ENCODE measurements at regions not wholly inside any gene's neighbourhood (a gene's known extent, or its start where the extent isn't known, plus 50 kb on each side); places are given as distances from the start of the nearest gene placed in this dataset.

GRCh38 chr12:124484526-124484953 is 82.9 kb downstream of the NCOR2 start:
- Histone ChIP-seq H3K4me3 (ENCODE audit: low read depth, low read length) (no peak overlapping the region), H3K36me3 (ENCODE audit: control insufficient read depth, insufficient read depth, low read length) (peaks cover 1% of the 10 kb centered on the region), H3K27me3 (ENCODE audit: control insufficient read depth, insufficient read depth, low read length) (no peaks in the 10 kb centered on the region)
- no peak for TF ChIP-seq CTCF (IDR thresholded peaks at IDR 0.05; ENCODE audit: insufficient read depth, low read length, poor library complexity, severe bottlenecking)
- DNase-seq (ENCODE audit: low read depth), result no peak

DNA sequence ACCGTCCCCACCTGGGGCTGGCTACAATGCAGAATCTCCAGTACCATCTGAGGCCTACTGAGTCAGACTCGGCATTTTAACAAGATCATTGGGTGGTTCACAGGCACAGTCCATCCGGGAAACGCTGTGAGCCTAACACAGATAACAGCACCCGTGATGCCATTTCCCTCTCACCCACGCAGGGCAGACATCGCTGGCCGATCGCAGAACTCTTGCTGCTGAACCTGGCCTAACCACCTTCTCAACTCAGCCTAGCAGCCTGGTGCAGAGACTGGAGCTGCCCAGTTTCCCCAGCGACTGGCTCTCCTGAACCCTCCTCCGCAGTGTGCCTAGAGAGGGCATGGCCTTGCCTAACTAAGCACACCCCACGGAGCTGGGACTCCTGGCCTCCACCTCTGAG is 83.3 kb downstream of the NCOR2 start:
- Histone ChIP-seq H3K4me3 (ENCODE audit: low read depth, low read length) (no peak overlapping the region), H3K27me3 (ENCODE audit: control insufficient read depth, insufficient read depth, low read length) (no peaks in the 10 kb centered on the region), H3K36me3 (ENCODE audit: control insufficient read depth, insufficient read depth, low read length) (no peaks in the 10 kb centered on the region)
- no peak for TF ChIP-seq CTCF (IDR thresholded peaks at IDR 0.05; ENCODE audit: insufficient read depth, low read length, poor library complexity, severe bottlenecking)
- no peak for DNase-seq (ENCODE audit: low read depth)

DNA sequence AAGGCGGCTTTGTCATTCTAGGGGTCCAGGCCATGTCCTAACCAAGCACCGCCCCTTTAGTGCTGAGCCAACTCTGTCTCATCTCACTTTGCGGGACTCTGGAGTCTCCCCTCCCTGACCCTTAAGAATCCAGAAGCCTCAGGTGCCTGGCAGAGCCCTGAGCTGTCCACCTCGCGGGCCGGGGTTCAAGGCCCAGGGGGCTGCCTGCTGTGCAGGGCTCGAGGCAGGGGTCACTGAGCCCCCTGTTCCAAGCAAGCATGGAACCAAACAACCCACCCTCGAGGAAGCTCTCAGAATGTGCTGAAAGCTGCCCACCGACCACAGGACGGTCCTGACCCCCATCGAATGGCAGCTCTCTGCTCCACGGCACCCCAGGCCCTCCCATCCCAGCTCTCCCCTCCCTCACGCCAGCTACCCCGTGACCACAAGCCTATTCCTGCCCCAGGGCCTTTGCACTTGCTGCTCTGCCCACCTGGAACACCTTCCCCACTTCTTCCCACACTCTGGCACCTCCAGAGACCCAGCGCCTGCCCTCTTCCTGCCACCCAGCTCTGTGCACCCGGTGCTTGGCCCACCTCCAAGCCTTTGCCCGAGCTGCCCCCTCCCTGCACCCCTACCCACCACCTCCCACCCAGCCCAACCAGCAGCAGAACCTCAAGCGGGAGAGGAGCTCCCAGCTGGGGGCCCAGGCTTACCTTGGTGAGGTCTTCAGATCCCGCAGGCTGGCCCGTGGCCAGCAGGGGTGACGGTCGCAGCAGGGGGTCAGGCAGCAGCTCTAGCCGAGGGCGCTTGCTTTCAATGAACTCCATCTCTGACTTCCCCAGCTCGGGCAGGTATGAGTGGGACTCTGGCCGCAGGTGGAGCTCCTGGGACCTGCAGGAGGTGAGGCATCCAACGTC is 84.3 kb downstream of the NCOR2 start:
- Histone ChIP-seq H3K27me3 (ENCODE audit: control insufficient read depth, insufficient read depth, low read length) (no peaks in the 10 kb centered on the region), H3K4me3 (ENCODE audit: low read depth, low read length) (no peak overlapping the region), H3K36me3 (ENCODE audit: control insufficient read depth, insufficient read depth, low read length) (no peaks in the 10 kb centered on the region)
- DNase-seq (ENCODE audit: low read depth), result no peak
- no peak for TF ChIP-seq CTCF (IDR thresholded peaks at IDR 0.05; ENCODE audit: insufficient read depth, low read length, poor library complexity, severe bottlenecking)

DNA sequence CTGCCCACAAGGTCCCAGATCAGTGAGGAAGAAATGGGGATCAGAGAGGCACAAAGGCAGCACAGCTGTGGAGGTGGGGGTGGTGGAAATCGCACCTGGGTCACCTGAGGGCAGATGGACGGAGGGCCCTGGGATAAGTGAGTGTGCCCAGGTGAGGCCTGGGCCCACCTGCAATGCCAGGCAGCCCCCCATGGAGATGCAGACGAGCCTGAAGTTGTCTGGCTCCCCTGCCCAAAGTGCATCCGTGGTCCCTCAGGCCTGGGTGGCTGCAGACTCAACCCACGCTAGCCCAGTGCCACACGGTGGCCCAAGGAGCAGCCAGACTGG is 84.9 kb downstream of the NCOR2 start:
- no peaks in the 10 kb centered on the region for H3K36me3 ChIP-seq (ENCODE audit: control insufficient read depth, insufficient read depth, low read length)
- no peak overlapping the region for H3K4me3 ChIP-seq (ENCODE audit: low read depth, low read length)
- H3K27me3 ChIP-seq (ENCODE audit: control insufficient read depth, insufficient read depth, low read length), result no peaks in the 10 kb centered on the region
- TF ChIP-seq CTCF (IDR thresholded peaks at IDR 0.05; ENCODE audit: insufficient read depth, low read length, poor library complexity, severe bottlenecking), result no peak
- DNase-seq (ENCODE audit: low read depth), result no peak

GRCh38 chr12:124481772-124482566 is 85.4 kb downstream of the NCOR2 start:
- no peak for TF ChIP-seq CTCF (IDR thresholded peaks at IDR 0.05; ENCODE audit: insufficient read depth, low read length, poor library complexity, severe bottlenecking)
- no peaks in the 10 kb centered on the region for H3K36me3 ChIP-seq (ENCODE audit: control insufficient read depth, insufficient read depth, low read length)
- no peak overlapping the region for H3K4me3 ChIP-seq (ENCODE audit: low read depth, low read length)
- no peaks in the 10 kb centered on the region for H3K27me3 ChIP-seq (ENCODE audit: control insufficient read depth, insufficient read depth, low read length)
- DNase-seq (ENCODE audit: low read depth), result no peak

Measured in kidney epithelial cell (primary cell).